ENCODE measurements at regions not wholly inside any gene's neighbourhood (a gene's known extent, or its start where the extent isn't known, plus 50 kb on each side); places are given as distances from the start of the nearest gene placed in this dataset.
A peak's percentile ranks its signal among the peaks of the same experiment; 100 is the strongest.

DNA sequence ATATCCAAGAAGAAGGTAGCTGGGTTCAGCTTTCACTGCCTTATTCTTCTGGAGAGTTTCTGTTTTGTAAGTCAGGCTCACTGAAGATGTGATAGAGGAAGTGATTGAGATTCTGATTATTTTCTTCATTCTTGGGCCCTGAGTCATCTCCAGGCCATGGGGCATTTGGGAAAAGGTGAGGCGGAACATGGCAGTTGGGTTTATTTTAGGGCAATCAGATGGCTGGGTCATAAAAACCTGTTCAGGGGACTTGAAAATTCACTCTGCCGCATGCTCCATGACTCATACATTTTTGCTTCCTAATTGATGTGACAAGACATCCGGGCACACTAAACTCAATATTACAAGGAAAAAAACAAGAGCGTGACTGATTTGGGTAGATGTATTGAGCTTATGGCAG is 265.7 kb upstream of the KLF4 start:
- Histone ChIP-seq H2BK12ac (ENCODE audit: low read length in 2 of 2) (no peak overlapping the region), H3K23ac (ENCODE audit: low read length in 2 of 2) (no peak overlapping the region), H3K9ac (ENCODE audit: low read length) (no peak overlapping the region), H2AK5ac (ENCODE audit: low read length, severe bottlenecking) (no peak overlapping the region), H2BK15ac (ENCODE audit: low read depth, poor library complexity, severe bottlenecking) (no peak overlapping the region), H4K8ac (ENCODE audit: low read length) (no peak overlapping the region), H3K79me1 (replicated peaks; ENCODE audit: low read length, poor library complexity, severe bottlenecking) (no peaks in the 10 kb centered on the region), H3K27me3 (ENCODE audit: control insufficient read depth in 1 of 2, insufficient read depth in 1 of 2, low read length in 2 of 2) (no peaks in the 10 kb centered on the region), H2BK5ac (ENCODE audit: low read depth, low read length, poor library complexity, severe bottlenecking) (no peak overlapping the region), H4K91ac (ENCODE audit: low read length) (no peak overlapping the region), H3K18ac (ENCODE audit: low read depth in 1 of 2, low read length in 2 of 2) (no peak overlapping the region), H3K4me1 (ENCODE audit: control insufficient read depth, insufficient read depth, low read depth, low read length) (peaks cover 3% of the 10 kb centered on the region), H2BK120ac (ENCODE audit: low read depth, low read length) (no peak overlapping the region), H3K9me3 (ENCODE audit: control insufficient read depth, low read length) (no peaks in the 10 kb centered on the region), H2AFZ (ENCODE audit: low read depth, low read length) (no peak overlapping the region), H3K14ac (ENCODE audit: low read length in 2 of 2) (no peak overlapping the region), H3K36me3 (ENCODE audit: control insufficient read depth in 1 of 2, insufficient read depth in 2 of 2, low read depth in 1 of 2, low read length in 2 of 2) (no peaks in the 10 kb centered on the region), H3K4ac (ENCODE audit: low read depth in 1 of 2, low read length in 2 of 2) (no peak overlapping the region), H3K4me2 (ENCODE audit: low read length, poor library complexity, severe bottlenecking) (peak overlapping the region; percentile 24), H3K27ac (ENCODE audit: low read length, poor library complexity, severe bottlenecking) (peak overlapping the region; percentile 62), H3K4me3 (ENCODE audit: insufficient read depth in 1 of 2, low read depth in 1 of 2, low read length in 2 of 2) (no peak overlapping the region)
- DNase-seq: peak; percentile 71
- 5% methylated on average over 2 of the region's 4 CpGs for WGBS

DNA sequence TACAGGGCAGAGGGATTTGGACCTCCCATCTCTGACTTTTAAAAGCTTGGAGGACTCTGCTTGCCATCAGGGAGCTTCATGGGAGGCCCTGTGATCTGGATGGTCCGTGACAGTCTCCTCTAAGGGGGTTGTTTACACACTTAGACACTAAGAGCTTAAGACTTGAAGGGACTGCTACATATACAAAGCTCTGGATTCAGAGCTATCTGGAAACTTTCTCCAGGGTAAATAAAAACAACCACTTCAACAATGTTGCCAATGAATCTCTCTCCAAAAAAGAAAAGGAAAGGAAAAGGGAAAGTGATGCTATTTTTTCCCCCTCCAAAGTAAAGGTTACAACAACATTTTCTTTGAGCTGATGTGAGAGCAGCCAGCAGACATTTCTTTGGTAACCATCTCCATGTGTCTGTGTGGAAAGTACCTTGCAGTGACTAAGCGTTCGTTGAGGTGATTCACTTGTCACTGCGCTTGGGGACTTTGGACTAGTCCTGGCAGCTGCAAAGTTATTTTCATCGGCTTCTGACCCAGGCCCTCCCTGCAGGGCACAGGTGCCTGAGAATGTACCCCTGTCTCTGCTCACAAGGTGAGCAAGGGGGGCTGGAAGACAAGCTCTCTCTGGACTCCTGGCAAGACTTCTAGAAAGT is 262.1 kb upstream of the KLF4 start:
- Histone ChIP-seq H4K8ac (ENCODE audit: low read length) (no peak overlapping the region), H2BK120ac (ENCODE audit: low read depth, low read length) (no peak overlapping the region), H3K4ac (ENCODE audit: low read depth in 1 of 2, low read length in 2 of 2) (no peak overlapping the region), H2BK5ac (ENCODE audit: low read depth, low read length, poor library complexity, severe bottlenecking) (no peak overlapping the region), H3K9ac (ENCODE audit: low read length) (peak overlapping the region; percentile 72), H3K27me3 (ENCODE audit: control insufficient read depth in 1 of 2, insufficient read depth in 1 of 2, low read length in 2 of 2) (no peaks in the 10 kb centered on the region), H2BK12ac (ENCODE audit: low read length in 2 of 2) (peak overlapping the region in 1 of 2 experiments; percentile 93), H3K79me1 (replicated peaks; ENCODE audit: low read length, poor library complexity, severe bottlenecking) (no peaks in the 10 kb centered on the region), H2BK15ac (ENCODE audit: low read depth, poor library complexity, severe bottlenecking) (peak overlapping the region; percentile 80), H2AFZ (ENCODE audit: low read depth, low read length) (no peak overlapping the region), H3K4me3 (ENCODE audit: insufficient read depth in 1 of 2, low read depth in 1 of 2, low read length in 2 of 2) (peak overlapping the region in 1 of 2 experiments; percentile 14), H3K18ac (ENCODE audit: low read depth in 1 of 2, low read length in 2 of 2) (peak overlapping the region; percentile 3 to 72), H3K27ac (ENCODE audit: low read length, poor library complexity, severe bottlenecking) (peak overlapping the region; percentile 59), H3K36me3 (ENCODE audit: control insufficient read depth in 1 of 2, insufficient read depth in 2 of 2, low read depth in 1 of 2, low read length in 2 of 2) (no peaks in the 10 kb centered on the region), H2AK5ac (ENCODE audit: low read length, severe bottlenecking) (peak overlapping the region; percentile 76), H3K23ac (ENCODE audit: low read length in 2 of 2) (no peak overlapping the region), H3K4me2 (ENCODE audit: low read length, poor library complexity, severe bottlenecking) (no peak overlapping the region), H3K14ac (ENCODE audit: low read length in 2 of 2) (no peak overlapping the region), H3K4me1 (ENCODE audit: control insufficient read depth, insufficient read depth, low read depth, low read length) (peaks cover 12% of the 10 kb centered on the region), H4K91ac (ENCODE audit: low read length) (no peak overlapping the region), H3K9me3 (ENCODE audit: control insufficient read depth, low read length) (no peaks in the 10 kb centered on the region)
- DNase-seq: peak; percentile 90
- 29% methylated on average over 5 of the region's 5 CpGs for WGBS

DNA sequence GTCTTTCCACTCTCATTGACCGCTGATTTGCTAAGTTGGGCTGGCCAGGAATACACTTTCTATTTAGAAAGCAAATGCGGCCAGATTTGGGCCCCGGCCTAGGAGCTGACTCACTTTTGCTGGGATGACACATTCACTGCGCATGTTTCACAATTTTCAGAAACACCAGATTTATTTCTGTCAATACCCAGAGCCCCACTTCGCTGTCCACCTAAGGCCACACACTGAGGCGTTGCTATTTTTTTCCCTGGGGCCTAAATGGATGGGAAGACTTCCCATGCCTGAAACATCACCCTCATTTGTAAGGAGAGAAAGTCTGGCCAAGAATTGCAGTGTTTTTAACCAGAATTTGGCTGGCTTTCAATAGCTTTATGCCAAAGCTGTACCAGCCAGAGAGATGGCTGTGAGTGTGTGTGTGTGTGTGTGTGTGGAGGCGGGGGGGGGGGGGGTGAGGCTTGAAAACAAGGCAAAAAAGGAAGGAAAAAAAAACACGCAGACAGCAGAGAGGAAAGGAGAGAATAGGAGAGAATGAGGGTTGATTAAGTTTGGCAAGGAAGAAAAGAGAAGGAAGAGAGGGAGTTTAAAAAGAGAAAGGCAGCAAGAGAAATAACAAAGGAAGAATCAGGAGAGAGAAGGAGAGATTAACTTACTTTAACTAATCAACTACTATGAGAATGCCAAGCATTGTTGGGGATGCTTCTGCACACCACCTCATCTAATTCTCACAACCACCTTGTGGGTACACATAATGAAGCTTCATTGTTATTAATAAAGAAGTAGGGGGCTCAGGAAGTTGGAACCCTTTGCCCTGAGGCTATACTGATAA is 261.4 kb upstream of the KLF4 start:
- Histone ChIP-seq H2AK5ac (ENCODE audit: low read length, severe bottlenecking) (peak overlapping the region; percentile 64), H4K8ac (ENCODE audit: low read length) (peak overlapping the region; percentile 5), H4K91ac (ENCODE audit: low read length) (no peak overlapping the region), H3K27me3 (ENCODE audit: control insufficient read depth in 1 of 2, insufficient read depth in 1 of 2, low read length in 2 of 2) (no peaks in the 10 kb centered on the region), H3K79me1 (replicated peaks; ENCODE audit: low read length, poor library complexity, severe bottlenecking) (no peaks in the 10 kb centered on the region), H3K4me3 (ENCODE audit: insufficient read depth in 1 of 2, low read depth in 1 of 2, low read length in 2 of 2) (peak overlapping the region in 1 of 2 experiments; percentile 14), H3K27ac (ENCODE audit: low read length, poor library complexity, severe bottlenecking) (peak overlapping the region; percentile 59), H3K9ac (ENCODE audit: low read length) (peak overlapping the region; percentile 87), H2BK15ac (ENCODE audit: low read depth, poor library complexity, severe bottlenecking) (no peak overlapping the region), H3K18ac (ENCODE audit: low read depth in 1 of 2, low read length in 2 of 2) (peak overlapping the region in 1 of 2 experiments; percentile 3), H3K9me3 (ENCODE audit: control insufficient read depth, low read length) (no peaks in the 10 kb centered on the region), H3K14ac (ENCODE audit: low read length in 2 of 2) (no peak overlapping the region), H2BK12ac (ENCODE audit: low read length in 2 of 2) (peak overlapping the region in 1 of 2 experiments; percentile 71), H2BK120ac (ENCODE audit: low read depth, low read length) (no peak overlapping the region), H2BK5ac (ENCODE audit: low read depth, low read length, poor library complexity, severe bottlenecking) (no peak overlapping the region), H3K4me2 (ENCODE audit: low read length, poor library complexity, severe bottlenecking) (no peak overlapping the region), H3K36me3 (ENCODE audit: control insufficient read depth in 1 of 2, insufficient read depth in 2 of 2, low read depth in 1 of 2, low read length in 2 of 2) (no peaks in the 10 kb centered on the region), H2AFZ (ENCODE audit: low read depth, low read length) (no peak overlapping the region), H3K4me1 (ENCODE audit: control insufficient read depth, insufficient read depth, low read depth, low read length) (peaks cover 12% of the 10 kb centered on the region), H3K23ac (ENCODE audit: low read length in 2 of 2) (no peak overlapping the region), H3K4ac (ENCODE audit: low read depth in 1 of 2, low read length in 2 of 2) (peak overlapping the region in 1 of 2 experiments; percentile 20)
- WGBS: 4% methylated on average over 6 of the region's 8 CpGs
- DNase-seq: peak; percentile 98

DNA sequence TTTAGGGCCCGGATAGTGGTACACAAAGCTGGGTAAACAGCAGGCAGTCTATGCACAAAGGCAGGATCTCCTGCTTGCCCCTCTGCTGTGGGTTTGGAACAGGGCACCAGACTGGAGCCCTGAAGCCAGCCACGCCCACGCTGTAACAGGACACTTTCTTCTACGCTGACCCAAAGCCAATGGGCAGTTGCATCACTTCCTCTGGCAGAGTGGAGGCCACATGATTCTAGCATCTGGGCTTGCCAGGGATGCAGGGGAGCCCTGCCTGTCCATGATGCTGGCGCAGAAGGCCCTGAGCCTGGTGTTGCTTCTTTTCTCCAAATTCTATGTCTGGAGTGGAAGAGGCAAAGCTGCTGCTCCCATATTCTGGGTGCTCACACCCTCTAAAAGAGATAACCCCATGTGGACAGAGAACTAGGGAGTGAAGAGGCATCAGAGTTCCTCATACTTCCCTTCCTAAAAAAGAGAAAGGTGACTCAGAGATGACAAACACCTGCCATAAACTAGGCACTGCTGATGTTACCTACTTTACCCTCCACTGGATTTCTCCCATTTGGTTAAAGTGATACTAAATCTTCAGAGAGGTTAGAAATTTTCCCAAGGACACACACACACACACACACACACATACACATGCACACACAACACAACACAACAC is 260.3 kb upstream of the KLF4 start:
- H2BK15ac ChIP-seq (ENCODE audit: low read depth, poor library complexity, severe bottlenecking): peak overlapping the region; percentile 60
- no peak overlapping the region for H3K4me2 ChIP-seq (ENCODE audit: low read length, poor library complexity, severe bottlenecking)
- WGBS: 74% methylated on average over 5 of the region's 5 CpGs

More for the DNA sequence above, 260.3 kb upstream of the KLF4 start:
- peak overlapping the region; percentile 53 for H2BK5ac ChIP-seq (ENCODE audit: low read depth, low read length, poor library complexity, severe bottlenecking)
- peak overlapping the region; percentile 11 for H2AK5ac ChIP-seq (ENCODE audit: low read length, severe bottlenecking)
- H3K23ac ChIP-seq (ENCODE audit: low read length in 2 of 2): no peak overlapping the region
- H3K4me1 ChIP-seq (ENCODE audit: control insufficient read depth, insufficient read depth, low read depth, low read length): peaks cover 12% of the 10 kb centered on the region
- peak overlapping the region; percentile 59 for H3K27ac ChIP-seq (ENCODE audit: low read length, poor library complexity, severe bottlenecking)
- peak overlapping the region; percentile 42 for H2BK120ac ChIP-seq (ENCODE audit: low read depth, low read length)
- H3K14ac ChIP-seq (ENCODE audit: low read length in 2 of 2): peak overlapping the region in 1 of 2 experiments; percentile 55
- H2BK12ac ChIP-seq (ENCODE audit: low read length in 2 of 2): peak overlapping the region; percentile 88 to 97
- peak overlapping the region; percentile 9 to 93 for H3K4ac ChIP-seq (ENCODE audit: low read depth in 1 of 2, low read length in 2 of 2)
- H4K91ac ChIP-seq (ENCODE audit: low read length): peak overlapping the region; percentile 93
- peak overlapping the region; percentile 87 for H3K9ac ChIP-seq (ENCODE audit: low read length)
- no peaks in the 10 kb centered on the region for H3K9me3 ChIP-seq (ENCODE audit: control insufficient read depth, low read length)
- DNase-seq: peak; percentile 87
- no peaks in the 10 kb centered on the region for H3K79me1 ChIP-seq (replicated peaks; ENCODE audit: low read length, poor library complexity, severe bottlenecking)
- H3K27me3 ChIP-seq (ENCODE audit: control insufficient read depth in 1 of 2, insufficient read depth in 1 of 2, low read length in 2 of 2): no peaks in the 10 kb centered on the region
- peak overlapping the region; percentile 88 for H2AFZ ChIP-seq (ENCODE audit: low read depth, low read length)
- H3K36me3 ChIP-seq (ENCODE audit: control insufficient read depth in 1 of 2, insufficient read depth in 2 of 2, low read depth in 1 of 2, low read length in 2 of 2): no peaks in the 10 kb centered on the region
- H3K18ac ChIP-seq (ENCODE audit: low read depth in 1 of 2, low read length in 2 of 2): peak overlapping the region; percentile 61 to 77
- peak overlapping the region; percentile 69 for H4K8ac ChIP-seq (ENCODE audit: low read length)
- H3K4me3 ChIP-seq (ENCODE audit: insufficient read depth in 1 of 2, low read depth in 1 of 2, low read length in 2 of 2): peak overlapping the region; percentile 20 to 24
